CD14-positive monocyte (primary cell): ENCODE measurements at regions not wholly inside any gene's neighbourhood (a gene's known extent, or its start where the extent isn't known, plus 50 kb on each side); places are given as distances from the start of the nearest gene placed in this dataset.

ENCODE experiments used
- DNase-seq, 3 donors: peaks; one replicate each; pipeline ENCODE4 v3.0.0-alpha.2; 2011 to 2022
- H2AFZ ChIP-seq: 2 replicates; pipeline ENCODE4 v1.6.0; 2012; ENCODE audit warnings: mild to moderate bottlenecking, low read depth, low read length, inconsistent platforms; ENCODE audit not compliant: insufficient read depth, poor library complexity, severe bottlenecking
- H3K27ac ChIP-seq, 2 donors: 1 replicate in 1 of 2; 2 replicates in 1 of 2; pipeline ENCODE4 v1.5.1; 2012 to 2013; ENCODE audit warnings: low read length in 2 of 2, control low read depth in 1 of 2, inconsistent platforms in 1 of 2, low read depth in 1 of 2, mild to moderate bottlenecking in 1 of 2
- H3K27me3 ChIP-seq, 2 donors: one replicate each; pipeline versions ENCODE4 v1.6.0 to v1.6.1; 2011 to 2013; ENCODE audit warnings: low read length in 2 of 2; ENCODE audit not compliant: control insufficient read depth in 2 of 2, insufficient read depth in 2 of 2
- H3K36me3 ChIP-seq, 2 donors: replicated peaks in 1 of 2; 1 replicate in 1 of 2; 2 replicates in 1 of 2; pipeline versions ENCODE4 v1.5.1 to v1.6.1; 2012 to 2013; ENCODE audit warnings: low read length in 2 of 2, control low read depth in 1 of 2, inconsistent platforms in 1 of 2, mild to moderate bottlenecking in 1 of 2; ENCODE audit not compliant: insufficient read depth in 2 of 2, control insufficient read depth in 1 of 2
- H3K4me1 ChIP-seq, 2 donors: 1 replicate in 1 of 2; 2 replicates in 1 of 2; pipeline versions ENCODE4 v1.5.1 to v1.6.1; 2012 to 2013; ENCODE audit warnings: low read length in 2 of 2, control low read depth in 1 of 2, inconsistent platforms in 1 of 2, mild to moderate bottlenecking in 1 of 2, moderate library complexity in 1 of 2; ENCODE audit not compliant: insufficient read depth in 2 of 2, control insufficient read depth in 1 of 2
- H3K4me2 ChIP-seq: replicated peaks from 2 replicates; pipeline ENCODE3; 2012; ENCODE audit warnings: low read length, moderate library complexity, mild to moderate bottlenecking; ENCODE audit not compliant: poor library complexity, severe bottlenecking; ENCODE audit errors: extremely low read depth
- H3K4me3 ChIP-seq, 3 experiments: fragments of 200-600 bp in 1 of 3; sonication (generic) in 1 of 3; replicated peaks in 1 of 3; 1 replicate in 2 of 3; 2 replicates in 1 of 3; pipeline ENCODE4 v1.5.1; 2011 to 2013; ENCODE audit warnings: low read length in 3 of 3, mild to moderate bottlenecking in 3 of 3, control low read depth in 2 of 3, low read depth in 2 of 3, inconsistent platforms in 1 of 3, moderate library complexity in 1 of 3
- H3K79me2 ChIP-seq: 2 replicates; pipeline ENCODE4 v1.6.0; 2012; ENCODE audit warnings: mild to moderate bottlenecking, control low read depth, inconsistent platforms, low read length, moderate library complexity; ENCODE audit not compliant: insufficient read depth
- H3K9ac ChIP-seq: 2 replicates; pipeline ENCODE4 v1.6.0; 2017; ENCODE audit warnings: low read length, mild to moderate bottlenecking; ENCODE audit not compliant: insufficient read depth, poor library complexity, severe bottlenecking
- H3K9me3 ChIP-seq, 2 donors: replicated peaks in 1 of 2; 1 replicate in 1 of 2; 2 replicates in 1 of 2; pipeline versions ENCODE4 v1.5.1 to v1.6.1; 2012 to 2013; ENCODE audit warnings: low read length in 2 of 2, control low read depth in 1 of 2; ENCODE audit not compliant: control insufficient read depth in 1 of 2, insufficient read depth in 1 of 2
- H4K20me1 ChIP-seq: 2 replicates; pipeline ENCODE4 v1.6.0; 2012; ENCODE audit warnings: mild to moderate bottlenecking, low read length, control low read depth, moderate library complexity; ENCODE audit not compliant: insufficient read depth
- H3K27ac Mint-ChIP-seq, 7 donors: one replicate each; pipeline ENCODE4 v1.8.0; 2020; ENCODE audit warnings: mild to moderate bottlenecking in 7 of 7, mixed read lengths in 7 of 7, moderate library complexity in 6 of 7, inconsistent platforms in 2 of 7
- H3K27me3 Mint-ChIP-seq, 3 donors: one replicate each; pipeline ENCODE4 v1.8.0; 2021 to 2022; ENCODE audit warnings: low read depth in 3 of 3, mild to moderate bottlenecking in 3 of 3, mixed read lengths in 3 of 3, moderate library complexity in 3 of 3, inconsistent platforms in 1 of 3
- H3K36me3 Mint-ChIP-seq, 2 donors: one replicate each; pipeline ENCODE4 v1.8.0; 2020; ENCODE audit warnings: mixed read lengths in 2 of 2, inconsistent platforms in 1 of 2, mild to moderate bottlenecking in 1 of 2
- H3K4me1 Mint-ChIP-seq: one replicate; pipeline ENCODE4 v1.8.0; 2020; ENCODE audit warnings: mild to moderate bottlenecking, mixed read lengths
- H3K4me3 Mint-ChIP-seq, 2 donors: one replicate each; pipeline ENCODE4 v1.8.0; 2020; ENCODE audit warnings: mild to moderate bottlenecking in 2 of 2, mixed read lengths in 2 of 2, moderate library complexity in 1 of 2
- H3K9me3 Mint-ChIP-seq, 7 donors: one replicate each; pipeline ENCODE4 v1.8.0; 2020 to 2022; ENCODE audit warnings: mixed read lengths in 7 of 7, mild to moderate bottlenecking in 6 of 7, moderate library complexity in 6 of 7, inconsistent platforms in 2 of 7
- WGBS: methylation state at CpG from one replicate; pipeline ENCODE4 v1.1.5; 2013; ENCODE audit warnings: missing lambda C conversion rate; ENCODE audit not compliant: insufficient coverage; 5-methylcytosine and 5-hydroxymethylcytosine counted together
- intact Hi-C, 2 donors: fragments of 100-400 bp; cut with micrococcal nuclease; formaldehyde crosslinking; loops; one replicate each; pipeline versions ENCODE4 v1.15.0 to v1.15.1; 2023
- TF ChIP-seq, protein P1 (sequence below): fragments of 200-600 bp; IDR thresholded peaks from one replicate; pipeline ENCODE4 v1.8.0; 2022; ENCODE audit warnings: antibody characterized with exemption, mild to moderate bottlenecking

DNA sequence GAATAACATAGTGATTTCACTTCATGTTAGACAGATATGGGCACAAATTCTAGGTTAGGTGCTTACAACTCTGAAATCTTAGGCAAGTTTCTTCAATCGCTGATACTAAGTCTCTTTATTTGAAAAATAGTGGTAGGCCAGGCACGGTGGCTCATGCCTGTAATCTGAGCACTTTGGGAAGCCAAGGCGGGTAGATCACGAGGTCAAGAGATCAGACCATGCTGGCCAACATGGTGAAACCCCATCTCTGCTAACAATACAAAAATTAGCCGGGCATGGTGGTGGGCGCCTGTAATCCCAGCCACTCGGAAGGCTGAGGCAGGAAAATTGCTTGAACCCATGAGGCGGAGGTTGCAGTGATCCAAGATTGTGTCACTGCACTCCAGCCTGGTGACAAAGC, 729.4 kb downstream of the METTL15 start:
- H3K4me3 Mint-ChIP-seq, result no peak overlapping the region
- intact Hi-C loops, result no loop called here
- Histone ChIP-seq H4K20me1 (no peaks in the 10 kb centered on the region), H3K4me1 (no peaks in the 10 kb centered on the region), H3K27ac (no peak overlapping the region), H3K9me3 (no peaks in the 10 kb centered on the region), H3K4me3 (no peak overlapping the region), H3K79me2 (no peaks in the 10 kb centered on the region), H3K36me3 (no peaks in the 10 kb centered on the region), H3K4me2 (no peak overlapping the region), H3K9ac (no peak overlapping the region), H3K27me3 (no peaks in the 10 kb centered on the region), H2AFZ (no peak overlapping the region)
- peaks cover 0 to 10% (median 2%) of the 10 kb centered on the region in 7 donors for H3K9me3 Mint-ChIP-seq
- no peaks in the 10 kb centered on the region for H3K4me1 Mint-ChIP-seq
- WGBS, result 77% methylated on average over 4 of the region's 8 CpGs
- peaks cover 0 to 3% (median 0%) of the 10 kb centered on the region in 3 donors for H3K27me3 Mint-ChIP-seq
- H3K27ac Mint-ChIP-seq, result no peak overlapping the region
- no peaks in the 10 kb centered on the region for H3K36me3 Mint-ChIP-seq
- TF ChIP-seq, protein P1, sequence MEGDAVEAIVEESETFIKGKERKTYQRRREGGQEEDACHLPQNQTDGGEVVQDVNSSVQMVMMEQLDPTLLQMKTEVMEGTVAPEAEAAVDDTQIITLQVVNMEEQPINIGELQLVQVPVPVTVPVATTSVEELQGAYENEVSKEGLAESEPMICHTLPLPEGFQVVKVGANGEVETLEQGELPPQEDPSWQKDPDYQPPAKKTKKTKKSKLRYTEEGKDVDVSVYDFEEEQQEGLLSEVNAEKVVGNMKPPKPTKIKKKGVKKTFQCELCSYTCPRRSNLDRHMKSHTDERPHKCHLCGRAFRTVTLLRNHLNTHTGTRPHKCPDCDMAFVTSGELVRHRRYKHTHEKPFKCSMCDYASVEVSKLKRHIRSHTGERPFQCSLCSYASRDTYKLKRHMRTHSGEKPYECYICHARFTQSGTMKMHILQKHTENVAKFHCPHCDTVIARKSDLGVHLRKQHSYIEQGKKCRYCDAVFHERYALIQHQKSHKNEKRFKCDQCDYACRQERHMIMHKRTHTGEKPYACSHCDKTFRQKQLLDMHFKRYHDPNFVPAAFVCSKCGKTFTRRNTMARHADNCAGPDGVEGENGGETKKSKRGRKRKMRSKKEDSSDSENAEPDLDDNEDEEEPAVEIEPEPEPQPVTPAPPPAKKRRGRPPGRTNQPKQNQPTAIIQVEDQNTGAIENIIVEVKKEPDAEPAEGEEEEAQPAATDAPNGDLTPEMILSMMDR, result no peak
- no peak for DNase-seq

DNA sequence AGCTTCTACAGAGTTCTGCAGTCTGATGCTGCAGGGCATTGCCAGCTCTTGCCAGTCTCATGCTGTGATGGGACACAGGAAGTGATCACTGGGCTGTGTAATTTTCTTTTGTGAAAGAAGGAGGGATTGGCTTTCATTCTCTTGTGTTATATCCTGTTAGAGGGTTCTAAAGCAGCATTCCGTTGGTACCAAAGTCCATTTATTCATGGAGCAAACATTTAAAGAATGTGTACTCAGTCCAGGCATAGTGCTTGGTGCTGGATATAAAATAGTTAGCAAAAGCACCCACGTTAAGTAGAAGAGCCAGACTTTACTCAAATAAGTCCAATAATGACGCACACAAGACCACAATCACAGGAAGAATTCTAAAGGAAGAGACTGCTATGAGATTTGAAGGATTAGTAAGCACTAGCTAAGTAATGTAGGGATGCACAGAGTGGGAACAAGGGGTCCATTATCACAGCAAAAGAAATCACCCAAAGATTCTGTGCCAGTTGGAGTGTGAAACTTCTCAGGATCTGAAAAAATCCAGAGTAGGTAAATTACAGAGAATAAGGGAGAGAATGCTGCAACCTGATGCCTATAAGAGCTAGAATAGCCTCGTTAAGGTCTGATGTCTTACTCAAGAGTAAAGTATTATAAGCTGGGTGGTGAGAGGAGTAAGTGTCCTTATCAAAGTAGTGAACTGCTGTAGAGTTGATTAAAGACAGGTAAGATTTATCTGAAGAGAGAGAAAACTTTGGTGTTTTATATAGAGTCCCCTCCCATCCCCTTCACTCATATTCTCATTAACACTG, 728.3 kb downstream of the METTL15 start:
- no peak overlapping the region for H3K4me2 ChIP-seq
- H3K27ac Mint-ChIP-seq, result no peak overlapping the region
- intact Hi-C loops, result no loop called here

More for the DNA sequence above, 728.3 kb downstream of the METTL15 start:
- H3K36me3 Mint-ChIP-seq, result no peaks in the 10 kb centered on the region
- H3K4me3 Mint-ChIP-seq, result no peak overlapping the region
- no peaks in the 10 kb centered on the region for H4K20me1 ChIP-seq
- H3K36me3 ChIP-seq, result no peaks in the 10 kb centered on the region
- no peak for DNase-seq
- no peaks in the 10 kb centered on the region for H3K4me1 ChIP-seq
- H3K9me3 ChIP-seq, result no peaks in the 10 kb centered on the region
- no peaks in the 10 kb centered on the region for H3K79me2 ChIP-seq
- WGBS, result 71% methylated on average over 2 of the region's 4 CpGs
- H3K27me3 ChIP-seq, result no peaks in the 10 kb centered on the region
- no peak overlapping the region for H2AFZ ChIP-seq
- no peaks in the 10 kb centered on the region for H3K4me1 Mint-ChIP-seq
- H3K27ac ChIP-seq, result no peak overlapping the region
- no peak overlapping the region for H3K4me3 ChIP-seq
- peaks cover 0 to 3% (median 0%) of the 10 kb centered on the region in 3 donors for H3K27me3 Mint-ChIP-seq
- TF ChIP-seq, protein P1, result no peak
- peaks cover 0 to 10% (median 2%) of the 10 kb centered on the region in 7 donors for H3K9me3 Mint-ChIP-seq
- no peak overlapping the region for H3K9ac ChIP-seq
